HL-60 (cell line): ENCODE measurements at regions not wholly inside any gene's neighbourhood (a gene's known extent, or its start where the extent isn't known, plus 50 kb on each side); places are given as distances from the start of the nearest gene placed in this dataset.

ENCODE experiments used
- DNase-seq, 2 experiments: peaks; one replicate each; pipeline ENCODE4 v3.0.0-alpha.2; 2010 to 2020; ENCODE audit warnings: low read depth in 1 of 2, low spot score in 1 of 2
- H3K27ac ChIP-seq: fragments of 250-450 bp; sonication (Bioruptor Pico); replicated peaks from 2 replicates; pipeline ENCODE4 v1.5.1; 2020; ENCODE audit warnings: mild to moderate bottlenecking, moderate library complexity
- H3K27me3 ChIP-seq: fragments of 250-450 bp; sonication (Bioruptor Pico); 2 replicates; pipeline ENCODE4 v1.5.1; 2021; ENCODE audit warnings: mild to moderate bottlenecking, moderate library complexity; ENCODE audit not compliant: insufficient read depth, poor library complexity, severe bottlenecking
- H3K4me3 ChIP-seq: replicated peaks from 2 replicates; pipeline ENCODE4 v1.5.1; 2011; ENCODE audit warnings: mild to moderate bottlenecking, control low read depth, low read length; ENCODE audit not compliant: insufficient read depth
- CTCF ChIP-seq: IDR thresholded peaks from one replicate; pipeline ENCODE4 v1.5.1; 2011; ENCODE audit warnings: low read length, control low read depth, inconsistent platforms; ENCODE audit not compliant: insufficient read depth
- GABPA ChIP-seq: IDR thresholded peaks from 2 replicates; pipeline ENCODE4 v1.6.1; 2012; ENCODE audit warnings: low read depth
- POLR2AphosphoS5 ChIP-seq: IDR thresholded peaks from 2 replicates; pipeline ENCODE4 v1.6.1; 2012; ENCODE audit warnings: low read depth
- REST ChIP-seq: IDR thresholded peaks from 2 replicates; pipeline ENCODE4 v1.6.1; 2012; ENCODE audit warnings: low read depth; ENCODE audit not compliant: insufficient replicate concordance
- SPI1 ChIP-seq: IDR thresholded peaks from 2 replicates; pipeline ENCODE4 v1.6.1; 2012; ENCODE audit warnings: low read depth, mild to moderate bottlenecking, borderline replicate concordance

GRCh38 chr1:30596470-30596869 lies 126.9 kb downstream of the MATN1 start:
- Histone ChIP-seq H3K4me3 (no peak overlapping the region), H3K27me3 (peaks cover 3% of the 10 kb centered on the region), H3K27ac (no peak overlapping the region)
- TF ChIP-seq SPI1: no peak
- no peak for TF ChIP-seq REST
- TF ChIP-seq POLR2AphosphoS5: no peak
- TF ChIP-seq CTCF: no peak
- TF ChIP-seq GABPA: no peak
- DNase-seq: no peak

GRCh38 chr1:30589083-30589482 lies 134.3 kb downstream of the MATN1 start:
- no peak for DNase-seq
- Histone ChIP-seq H3K4me3 (no peak overlapping the region), H3K27me3 (peaks cover 3% of the 10 kb centered on the region), H3K27ac (no peak overlapping the region)
- TF ChIP-seq POLR2AphosphoS5: no peak
- no peak for TF ChIP-seq SPI1
- no peak for TF ChIP-seq REST
- no peak for TF ChIP-seq CTCF
- TF ChIP-seq GABPA: no peak

GRCh38 chr1:30588311-30589073 lies 134.9 kb downstream of the MATN1 start:
- DNase-seq: no peak

More at GRCh38 chr1:30588311-30589073, 134.9 kb downstream of the MATN1 start:
- Histone ChIP-seq H3K27me3 (no peaks in the 10 kb centered on the region), H3K4me3 (no peak overlapping the region), H3K27ac (no peak overlapping the region)
- TF ChIP-seq REST: no peak
- no peak for TF ChIP-seq POLR2AphosphoS5
- TF ChIP-seq CTCF: no peak
- TF ChIP-seq GABPA: no peak
- no peak for TF ChIP-seq SPI1
